ELR (cell line): ENCODE measurements at regions not wholly inside any gene's neighbourhood (a gene's known extent, or its start where the extent isn't known, plus 50 kb on each side); places are given as distances from the start of the nearest gene placed in this dataset.

Experiments used
- DNase-seq: peaks from one replicate; pipeline ENCODE4 v3.0.0-alpha.2; 2015; ENCODE audit warnings: low read depth

DNA sequence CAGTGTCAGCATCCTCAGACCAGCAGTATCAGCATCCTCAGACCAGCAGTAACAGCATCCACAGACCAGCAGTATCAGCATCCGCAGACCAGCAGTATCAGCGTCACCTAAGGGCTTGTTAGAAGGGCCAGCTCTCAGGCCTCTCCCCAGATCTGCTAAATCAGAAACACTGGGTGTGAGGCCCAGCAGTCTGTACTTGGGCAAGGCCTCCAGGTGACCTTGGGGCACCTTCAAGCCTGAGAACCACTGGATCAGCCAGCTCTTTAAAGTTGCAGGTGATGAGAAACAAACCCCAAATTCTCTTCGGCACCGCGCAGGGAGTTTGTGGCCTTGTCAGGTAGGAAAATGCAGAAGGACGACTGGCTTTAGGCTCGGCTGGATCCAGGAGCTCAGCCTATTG is 290.5 kb upstream of the CDH4 start:
- DNase-seq: no peak

DNA sequence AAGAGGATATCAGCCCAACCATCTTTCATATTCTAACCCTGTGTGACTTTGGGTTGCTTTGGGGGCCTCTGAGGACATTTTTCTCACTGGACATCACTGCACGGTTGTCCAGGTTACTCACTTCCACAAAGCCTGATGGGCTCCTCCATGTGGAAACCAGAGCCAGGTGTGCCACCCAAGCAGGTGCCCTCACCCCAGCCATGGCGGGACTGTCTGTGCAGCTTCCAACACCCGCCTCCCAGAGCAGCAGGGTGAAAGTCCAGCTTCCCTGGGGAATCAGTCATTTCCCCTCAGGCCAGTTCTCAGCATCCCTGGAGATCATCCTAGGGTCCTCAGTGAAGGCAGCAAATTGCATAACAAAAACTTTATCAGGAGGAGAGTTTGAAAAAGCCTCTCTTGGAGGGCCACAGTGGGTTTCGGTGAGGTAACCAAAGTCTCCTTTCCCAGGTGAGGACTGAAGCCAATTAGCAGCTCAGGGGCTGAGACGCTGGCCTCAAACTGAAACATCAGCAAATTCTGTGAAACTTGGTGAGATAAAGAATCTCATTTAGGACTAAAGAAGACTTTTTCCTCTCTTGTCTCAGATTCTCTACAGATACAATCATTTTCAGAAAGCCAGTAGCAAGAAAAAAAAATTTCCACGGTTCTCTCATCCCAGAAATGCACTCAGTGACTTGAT is 289.6 kb upstream of the CDH4 start:
- no peak for DNase-seq

DNA sequence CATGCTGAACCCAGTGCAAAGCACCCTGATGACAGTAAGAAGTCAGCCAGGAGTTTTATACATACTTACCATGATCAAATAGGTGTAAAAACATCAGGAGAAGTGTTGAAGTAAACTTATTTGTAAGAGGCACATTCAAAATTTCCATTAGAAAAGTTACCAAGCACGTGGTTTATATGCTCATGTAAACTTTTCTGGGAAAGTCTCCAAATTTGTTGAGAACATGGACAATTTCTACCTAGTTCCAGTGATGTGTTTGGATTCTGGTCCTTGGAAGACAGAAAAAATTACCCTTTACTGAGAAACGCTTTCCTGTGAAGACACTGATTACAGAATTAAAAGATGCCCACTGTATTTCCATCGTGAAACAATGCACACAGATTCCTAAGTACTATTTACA is 288.9 kb upstream of the CDH4 start:
- DNase-seq: no peak

DNA sequence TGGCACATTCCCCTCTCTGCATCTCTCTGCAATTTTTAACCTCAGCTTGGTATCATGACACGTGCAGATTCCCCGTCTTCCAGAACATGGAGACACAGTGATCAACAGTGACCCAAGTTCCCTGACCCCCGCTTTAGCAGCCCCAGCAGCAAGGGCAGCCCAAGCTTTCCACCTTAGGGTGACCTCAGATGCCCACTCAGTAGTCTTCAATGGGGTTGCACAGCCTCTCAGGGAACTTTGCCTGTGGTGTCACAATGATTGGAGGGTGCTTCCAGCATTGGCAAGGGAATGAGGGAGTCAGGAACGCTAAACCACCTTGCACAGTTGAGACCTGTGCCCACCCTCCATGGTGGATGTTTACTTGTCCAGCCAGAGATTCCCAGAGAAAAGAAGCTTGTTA is 287.1 kb upstream of the CDH4 start:
- no peak for DNase-seq

DNA sequence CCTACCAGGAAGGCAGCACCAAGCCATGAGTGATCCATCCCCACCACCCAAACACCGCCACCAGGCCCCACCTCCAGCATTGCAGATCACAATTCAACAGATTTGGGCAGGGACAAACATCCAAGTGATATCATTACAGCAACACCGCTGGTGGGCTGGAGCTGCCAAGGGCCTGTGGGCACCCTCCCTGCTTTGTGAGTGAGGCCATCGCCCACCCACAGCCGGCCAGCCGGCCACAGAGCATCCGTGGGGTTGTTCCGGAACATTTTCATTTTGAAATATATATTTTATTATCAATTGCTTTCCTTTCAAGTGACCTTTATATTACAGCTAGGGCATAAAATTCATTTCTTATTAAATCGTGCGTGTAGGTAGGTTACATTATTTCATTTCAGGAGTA is 286.0 kb upstream of the CDH4 start:
- no peak for DNase-seq

DNA sequence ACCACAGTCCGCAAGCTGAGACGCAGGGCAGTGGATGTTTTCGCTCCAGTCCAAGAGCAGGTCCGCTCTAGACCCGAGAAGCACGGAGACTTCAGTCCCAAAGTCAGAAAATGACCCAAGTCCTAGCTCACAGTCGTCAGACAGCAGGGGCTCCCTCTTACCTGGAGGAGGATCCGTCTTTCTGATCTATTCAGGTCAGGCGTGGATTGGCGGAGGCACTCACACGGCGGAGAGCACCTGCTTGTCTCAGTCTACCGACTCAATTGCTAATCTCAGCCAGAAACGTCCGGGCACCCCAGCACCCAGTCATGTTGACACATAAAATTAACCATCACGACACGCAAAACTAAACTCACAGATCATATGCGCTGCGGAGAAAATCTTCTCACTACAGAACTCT is 285.3 kb upstream of the CDH4 start:
- DNase-seq: no peak

DNA sequence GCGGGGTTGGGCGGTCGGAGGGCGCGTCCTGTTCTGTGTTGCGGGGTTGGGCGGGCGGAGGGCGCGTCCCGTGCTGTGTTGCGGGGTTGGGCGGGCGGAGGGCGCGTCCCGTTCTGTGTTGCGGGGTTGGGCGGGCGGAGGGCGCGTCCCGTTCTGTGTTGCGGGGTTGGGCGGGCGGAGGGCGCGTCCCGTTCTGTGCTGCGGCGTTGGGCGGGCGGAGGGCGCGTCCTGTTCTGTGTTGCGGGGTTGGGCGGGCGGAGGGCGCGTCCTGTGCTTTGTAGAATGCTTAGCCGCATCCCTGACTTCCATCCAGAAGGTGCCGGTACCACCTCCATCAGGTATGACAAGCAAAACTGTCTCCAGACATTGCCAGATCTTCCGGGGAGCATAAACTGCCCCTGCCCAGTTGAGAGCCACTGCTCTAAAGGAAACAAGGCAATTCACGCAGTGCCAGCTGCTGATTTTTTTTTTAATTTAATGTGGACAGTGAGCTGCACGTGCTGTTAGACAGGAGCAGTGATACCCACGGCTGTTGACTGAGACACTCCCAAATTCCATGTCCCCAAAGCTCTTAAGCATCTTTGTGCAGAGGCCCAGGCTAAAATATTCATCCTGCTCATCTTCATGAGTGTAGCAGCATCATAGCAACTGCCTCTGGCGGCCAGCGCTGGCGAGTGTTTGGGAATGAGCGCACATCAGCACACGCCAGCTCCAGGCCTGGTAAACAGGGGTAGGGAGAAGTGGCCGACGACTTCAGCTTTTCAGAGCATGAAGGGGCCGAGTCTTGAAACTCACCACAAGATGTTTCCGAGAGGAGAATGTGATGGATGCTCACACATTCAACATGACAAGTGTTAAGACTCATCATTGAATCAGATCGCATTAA is 284.4 kb upstream of the CDH4 start:
- DNase-seq: no peak

DNA sequence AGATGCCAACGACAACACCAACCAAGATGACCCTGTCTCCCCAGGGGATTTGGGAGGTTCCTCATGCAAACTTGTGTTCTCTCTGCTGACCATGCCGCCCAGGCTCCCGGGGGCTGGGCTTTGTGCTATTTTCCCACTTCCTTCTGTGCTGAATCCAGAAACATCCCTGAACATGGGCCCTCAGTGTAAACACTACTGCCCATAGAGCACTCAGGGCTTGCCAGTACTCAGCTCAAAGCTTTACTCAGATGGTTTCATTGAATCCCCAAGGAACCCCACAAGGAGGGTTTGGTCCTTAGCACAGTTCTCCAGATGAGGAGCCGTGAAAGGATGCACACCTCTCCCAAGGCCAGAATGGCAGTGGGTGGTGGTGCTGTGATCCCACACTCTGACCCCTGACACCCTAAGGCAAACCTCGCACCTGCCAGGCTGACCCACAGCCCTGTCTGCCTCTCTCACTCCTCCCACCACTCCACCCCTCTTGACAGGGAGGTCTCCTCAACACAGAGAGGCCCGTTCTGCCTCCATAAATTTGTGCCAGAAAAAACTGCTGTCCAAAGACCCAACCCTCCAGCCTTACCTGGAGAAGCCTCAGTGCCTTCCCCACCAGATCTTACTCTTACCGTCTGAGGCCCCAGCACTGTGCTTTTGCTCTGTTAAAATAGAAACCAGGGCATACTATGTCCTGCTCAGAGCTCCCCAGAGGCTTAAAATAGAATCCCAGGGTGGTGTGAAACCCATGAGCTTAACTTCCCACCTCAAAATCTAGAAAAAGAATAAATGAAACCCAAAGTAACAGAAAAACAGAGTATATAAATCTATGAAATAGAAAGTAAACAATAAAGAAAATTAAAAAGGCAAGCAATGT is 283.0 kb upstream of the CDH4 start:
- no peak for DNase-seq

DNA sequence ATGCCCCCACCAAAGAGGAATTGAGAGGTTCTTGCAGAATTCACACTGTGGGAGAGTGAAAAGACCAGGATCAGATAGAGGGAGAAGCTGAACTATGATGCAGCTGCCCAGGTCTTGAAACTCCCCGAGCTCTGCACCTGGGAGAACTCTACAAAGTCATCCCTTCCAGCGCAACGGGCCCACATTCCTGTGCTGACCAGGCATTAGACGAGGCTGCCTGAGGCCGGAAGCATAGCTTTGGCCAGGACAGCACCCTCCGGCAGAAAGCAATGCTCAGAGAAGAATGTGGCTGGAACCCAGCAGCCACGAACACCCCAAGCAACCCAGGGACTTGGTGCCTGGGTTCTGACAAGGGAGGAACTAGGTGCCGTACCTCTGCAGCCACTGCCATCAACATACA is 281.5 kb upstream of the CDH4 start:
- no peak for DNase-seq

DNA sequence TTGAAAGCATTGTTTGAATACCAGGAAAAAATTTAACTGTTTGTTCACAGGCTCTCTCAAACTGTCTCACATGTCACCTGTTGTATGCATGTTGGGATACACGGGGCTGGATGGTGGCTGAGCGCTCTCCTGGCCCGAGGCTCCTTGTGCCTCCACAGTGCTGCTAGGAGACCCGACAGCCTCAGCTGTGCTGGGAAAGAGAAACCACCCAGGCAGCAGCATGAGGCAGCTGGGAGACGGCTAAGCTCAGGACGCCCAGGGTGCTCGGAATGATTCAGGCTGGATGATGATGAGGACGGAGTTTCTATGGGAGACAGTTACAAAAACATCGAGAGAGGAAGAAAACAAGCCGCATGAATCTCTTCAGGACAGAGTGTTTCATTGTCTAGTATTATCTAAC is 278.0 kb upstream of the CDH4 start:
- no peak for DNase-seq

DNA sequence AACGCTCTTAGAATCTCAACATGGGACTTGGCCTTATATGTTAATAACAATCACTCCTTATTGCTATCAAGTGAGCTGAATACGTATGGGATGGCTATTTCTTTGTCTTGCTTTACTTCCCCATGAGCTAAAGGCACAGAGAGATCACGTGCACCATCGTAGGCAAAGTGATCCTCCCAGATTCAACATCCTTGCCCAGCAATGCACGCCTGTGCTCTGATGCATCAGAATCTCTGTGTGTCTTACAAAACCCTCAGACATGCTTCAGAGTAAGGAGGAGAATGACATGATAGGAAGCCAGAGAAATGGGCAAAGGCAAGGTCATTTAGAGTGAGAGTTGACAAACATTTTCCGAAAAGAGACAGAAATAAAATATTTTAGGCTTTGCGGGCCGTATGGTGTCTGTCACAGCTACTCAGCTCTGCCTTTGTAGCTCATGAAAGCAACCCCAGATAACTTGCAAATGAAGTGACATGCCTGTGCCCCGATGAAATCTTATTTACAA is 277.6 kb upstream of the CDH4 start:
- no peak for DNase-seq

DNA sequence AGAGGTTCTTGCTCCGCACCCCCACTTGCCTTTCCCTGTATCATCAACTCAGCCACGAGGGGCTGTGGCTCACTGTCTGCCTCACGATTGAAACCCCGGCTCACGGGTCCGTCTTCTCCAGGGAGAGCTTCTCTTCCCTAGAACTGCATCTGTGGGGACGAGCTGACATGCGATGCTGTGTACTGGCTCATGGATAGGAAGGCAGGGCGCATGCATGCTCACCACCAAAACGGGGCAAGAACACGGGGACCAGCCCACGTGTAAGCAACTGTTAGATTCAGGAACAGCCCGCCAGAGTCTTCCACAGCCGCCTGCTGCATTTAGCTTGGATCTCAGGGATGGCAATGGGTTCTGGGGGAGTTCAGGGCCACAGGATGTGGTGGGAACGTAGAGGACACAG is 275.9 kb upstream of the CDH4 start:
- no peak for DNase-seq

DNA sequence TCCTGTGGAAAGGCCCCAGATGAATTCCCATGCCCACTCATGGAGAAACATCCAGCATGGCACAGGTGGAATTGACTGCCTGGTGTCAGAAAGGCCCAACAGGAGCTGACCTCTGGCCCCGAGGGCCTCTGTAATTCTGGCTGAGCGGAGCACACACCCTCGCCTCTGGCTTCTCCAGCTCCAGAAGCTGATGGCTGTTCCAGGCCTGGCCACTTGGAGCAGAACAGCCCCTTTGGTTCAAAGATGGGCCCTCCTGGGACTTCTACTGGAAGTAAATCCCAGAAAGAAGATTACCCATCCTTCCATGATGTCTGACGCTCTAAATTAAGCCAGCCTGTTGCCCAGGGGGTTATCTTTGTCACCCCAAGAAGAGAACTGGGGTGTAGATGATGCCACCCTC is 275.1 kb upstream of the CDH4 start:
- DNase-seq: peak; percentile 3

DNA sequence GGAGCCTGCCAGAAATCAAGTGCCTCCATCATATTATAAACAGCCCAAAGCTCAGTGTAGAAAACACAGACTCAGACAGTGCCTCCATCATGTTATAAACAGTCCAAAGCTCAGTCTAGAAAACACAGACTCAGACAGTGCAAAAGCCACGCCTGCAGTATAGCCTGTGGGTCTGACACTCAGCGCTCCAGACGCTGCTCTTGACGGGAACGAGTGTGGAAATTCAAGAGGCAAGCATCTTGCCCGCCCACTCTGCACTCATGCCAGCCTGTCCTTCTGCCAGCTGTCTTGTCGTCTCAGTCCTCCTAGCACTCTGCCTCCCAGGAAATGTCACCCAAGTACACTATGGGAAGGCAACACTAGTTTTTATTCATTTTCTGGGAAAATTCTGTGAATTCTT is 274.2 kb upstream of the CDH4 start:
- DNase-seq: no peak

DNA sequence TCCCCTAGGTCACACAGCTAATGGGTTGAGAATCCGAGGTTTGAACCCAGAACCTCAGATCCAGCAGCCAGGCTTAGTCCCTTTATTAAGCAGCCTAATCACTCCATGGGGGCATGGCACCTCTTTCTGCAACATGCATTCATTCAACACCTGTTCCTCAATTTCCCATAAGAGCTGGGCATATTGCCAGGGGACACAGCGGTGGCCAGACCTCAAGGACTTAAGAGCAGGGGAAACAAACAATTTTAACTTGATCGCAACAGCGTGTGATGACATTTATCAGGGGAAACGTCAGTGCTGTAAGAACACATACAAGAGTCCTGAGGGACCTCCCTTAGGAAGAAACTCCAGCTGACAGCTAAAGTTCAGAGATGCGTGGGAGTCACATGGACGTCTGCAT is 267.4 kb upstream of the CDH4 start:
- DNase-seq: no peak

DNA sequence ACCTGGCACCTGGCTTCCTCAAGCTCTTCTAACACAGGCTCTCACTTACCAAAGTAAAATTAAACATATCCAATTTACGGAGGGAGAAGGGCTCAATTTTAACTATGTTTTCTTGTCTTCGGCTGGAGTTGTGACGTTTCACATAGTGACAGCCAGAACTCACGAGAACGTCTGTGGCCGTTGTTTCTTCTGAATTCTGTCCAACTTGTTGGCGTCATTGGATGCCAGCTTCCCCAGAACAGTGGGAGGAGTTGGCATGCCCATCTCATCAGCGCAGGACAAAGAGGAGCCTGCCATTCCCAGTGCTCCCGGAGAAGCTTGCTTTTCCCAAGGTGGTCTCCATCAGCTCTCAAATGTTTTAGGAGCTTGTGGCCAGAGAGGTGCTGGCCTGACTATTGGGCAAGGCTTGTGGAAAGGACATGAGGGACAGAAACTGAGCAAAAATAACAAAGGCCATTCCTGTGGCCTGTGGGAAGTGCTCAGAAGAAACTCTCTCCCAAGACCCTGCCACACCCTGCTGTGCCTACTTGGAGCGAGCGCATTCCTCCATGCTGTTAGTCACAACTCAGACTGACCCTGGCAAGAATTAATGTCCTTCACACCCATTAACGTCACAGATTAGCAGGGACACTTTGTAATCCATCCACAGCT is 265.4 kb upstream of the CDH4 start:
- DNase-seq: no peak

DNA sequence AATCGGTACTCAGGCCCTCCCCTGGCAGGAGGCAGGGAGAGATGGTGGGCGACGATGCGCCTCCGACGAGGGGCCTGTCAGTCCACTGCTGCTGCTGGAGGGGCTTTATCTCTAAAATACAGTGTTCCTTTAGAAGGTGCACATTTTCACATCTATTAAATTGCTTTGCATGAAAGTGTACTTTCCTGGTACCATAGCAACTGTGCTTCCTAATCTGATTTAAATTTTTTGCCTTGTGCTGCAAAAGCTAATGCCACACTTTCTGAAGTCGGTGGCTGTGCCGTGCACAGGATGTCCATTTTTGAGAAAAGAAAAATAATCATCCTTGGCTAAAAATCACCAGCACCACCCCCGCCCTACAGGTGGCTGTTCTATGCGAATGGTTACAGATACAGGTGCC is 262.0 kb upstream of the CDH4 start:
- DNase-seq: no peak

DNA sequence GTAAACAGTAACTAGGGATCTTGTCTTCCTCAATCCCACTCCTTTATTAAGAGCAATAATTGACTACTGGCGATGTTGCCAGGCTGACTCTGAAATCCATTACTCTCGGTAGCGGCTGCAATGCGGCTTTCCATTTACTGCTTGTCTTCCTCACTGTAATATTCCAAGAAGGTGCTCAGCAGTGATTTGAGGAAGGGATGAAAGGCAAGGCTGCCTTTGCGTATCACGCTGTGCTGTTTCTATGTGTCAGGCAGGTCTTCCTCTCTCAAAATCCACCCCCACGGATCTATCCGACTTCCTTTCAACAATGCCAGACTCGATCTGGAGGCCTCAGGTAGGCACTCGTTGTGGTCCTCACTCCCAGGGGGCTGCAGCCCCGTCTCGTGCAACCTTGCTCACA is 261.4 kb upstream of the CDH4 start:
- DNase-seq: no peak

DNA sequence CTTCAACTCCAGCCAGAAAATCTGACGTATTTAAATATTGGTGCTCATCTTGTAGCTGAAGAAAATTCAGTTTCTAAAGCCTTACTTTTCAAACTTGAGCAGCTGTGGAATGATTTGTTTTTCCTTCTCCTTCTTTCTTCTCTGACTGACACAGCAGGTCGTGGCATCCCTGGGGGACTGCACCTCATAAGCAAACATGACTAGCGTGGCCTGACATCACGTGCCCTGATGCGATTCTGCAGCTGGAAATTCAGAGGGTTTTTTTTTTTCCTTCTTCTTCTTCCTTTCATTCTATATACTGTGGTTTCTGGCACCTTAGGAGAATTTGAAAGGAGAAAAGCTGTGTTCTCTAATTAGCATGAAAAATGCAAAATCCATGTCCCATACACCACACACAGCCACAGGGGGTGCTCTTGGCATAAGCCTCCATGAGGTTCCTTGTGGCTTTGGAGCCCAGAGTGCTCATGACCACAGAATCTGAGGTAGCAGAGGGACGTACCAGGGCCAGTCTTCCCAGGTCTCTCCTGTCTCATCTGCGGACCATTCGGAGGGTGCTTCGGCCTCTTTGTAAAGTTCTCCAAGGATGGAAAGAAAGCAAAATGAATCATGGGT is 258.5 kb upstream of the CDH4 start:
- peak; percentile 50 for DNase-seq

DNA sequence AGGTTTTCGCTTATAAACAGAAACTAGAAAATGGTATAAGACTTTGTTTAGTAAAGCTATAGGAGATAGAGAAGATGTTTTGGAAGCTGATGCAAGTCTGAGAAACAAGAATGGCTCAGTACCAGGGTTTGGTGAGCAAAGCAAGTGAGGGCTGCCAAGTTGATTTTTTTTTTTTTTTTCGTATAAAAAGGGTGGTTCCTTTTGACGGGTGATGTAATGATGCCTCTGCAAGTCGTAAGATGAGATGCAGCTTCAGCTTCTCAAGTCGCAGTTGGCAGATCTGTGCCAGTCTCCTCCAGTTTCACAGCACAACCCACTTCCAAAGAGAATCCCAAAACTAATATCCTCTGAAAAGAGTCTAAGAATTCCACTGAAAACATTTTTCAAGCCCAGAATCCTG is 252.8 kb upstream of the CDH4 start:
- no peak for DNase-seq

DNA sequence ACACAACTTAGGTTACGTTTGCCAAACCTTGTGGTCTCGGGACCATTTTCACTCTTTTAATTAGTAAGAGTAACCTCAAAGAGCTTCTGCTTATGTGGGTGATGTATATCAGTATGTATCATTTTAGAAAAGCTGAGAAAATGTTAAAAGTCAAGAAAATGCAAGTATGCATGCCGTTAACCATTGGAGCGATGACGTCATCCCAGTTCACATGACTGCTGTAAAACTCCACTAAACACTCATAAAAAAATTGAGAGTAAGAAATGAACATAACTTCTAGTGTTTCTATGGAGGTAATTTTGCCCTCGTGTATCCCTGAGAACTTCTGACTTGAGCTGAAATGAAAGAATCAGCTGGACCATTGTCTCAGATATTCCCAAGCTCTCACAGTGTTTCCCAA is 250.0 kb upstream of the CDH4 start:
- no peak for DNase-seq

DNA sequence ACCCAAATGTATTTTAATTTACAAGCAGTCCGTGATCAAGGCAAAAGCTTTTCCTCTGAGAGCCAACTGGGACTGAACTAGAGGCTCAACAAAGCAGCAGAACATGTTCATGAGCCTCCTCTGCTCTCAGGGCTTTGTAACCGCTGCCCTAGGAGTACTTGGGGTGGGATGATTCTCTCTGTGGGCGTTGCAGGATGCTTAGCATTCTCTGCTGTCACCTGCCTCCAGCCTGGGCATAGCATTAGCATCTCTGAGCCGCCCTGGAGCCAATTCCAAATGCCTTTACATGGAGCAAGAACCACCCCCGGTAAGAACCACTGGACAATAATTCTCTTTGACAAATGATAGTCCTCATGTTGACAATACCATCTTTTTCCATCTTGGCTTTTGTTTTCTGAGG is 237.6 kb upstream of the CDH4 start:
- no peak for DNase-seq
